ENCODE measurements at regions not wholly inside any gene's neighbourhood (a gene's known extent, or its start where the extent isn't known, plus 50 kb on each side); places are given as distances from the start of the nearest gene placed in this dataset.

- TF ChIP-seq POLR2A (IDR thresholded peaks at IDR 0.05), result no peak
- no peak for TF ChIP-seq CTCF (IDR thresholded peaks at IDR 0.05)
Measured at GRCh38 chr11:92601048-92601447, 368.4 kb upstream of the MTNR1B start.

All from Peyer's patch (tissue), 4 donors.